ENCODE measurements at regions not wholly inside any gene's neighbourhood (a gene's known extent, or its start where the extent isn't known, plus 50 kb on each side); places are given as distances from the start of the nearest gene placed in this dataset.

GRCh38 chr3:194984066-194984465 lies 286.9 kb downstream of the XXYLT1 start:
- TF ChIP-seq RFX5 (IDR thresholded peaks at IDR 0.05; ENCODE audit: low read depth, low read length) (no peak), FOS (IDR thresholded peaks at IDR 0.05; ENCODE audit: low read depth, low read length) (no peak), MXI1 (IDR thresholded peaks at IDR 0.05; ENCODE audit: borderline replicate concordance, low read depth, low read length) (no peak), CEBPB (IDR thresholded peaks at IDR 0.05; ENCODE audit: low read depth, low read length) (no peak), POLR2A (IDR thresholded peaks at IDR 0.05; ENCODE audit: low read depth, low read length) (no peak), RAD21 (IDR thresholded peaks at IDR 0.05; ENCODE audit: low read length) (no peak), RCOR1 (IDR thresholded peaks at IDR 0.05; ENCODE audit: insufficient replicate concordance, low read length) (no peak), BHLHE40 (IDR thresholded peaks at IDR 0.05; ENCODE audit: low read depth, low read length) (no peak), NFE2L2 (IDR thresholded peaks at IDR 0.05; ENCODE audit: low read depth, low read length) (no peak)
- TF ChIP-seq, protein P1, sequence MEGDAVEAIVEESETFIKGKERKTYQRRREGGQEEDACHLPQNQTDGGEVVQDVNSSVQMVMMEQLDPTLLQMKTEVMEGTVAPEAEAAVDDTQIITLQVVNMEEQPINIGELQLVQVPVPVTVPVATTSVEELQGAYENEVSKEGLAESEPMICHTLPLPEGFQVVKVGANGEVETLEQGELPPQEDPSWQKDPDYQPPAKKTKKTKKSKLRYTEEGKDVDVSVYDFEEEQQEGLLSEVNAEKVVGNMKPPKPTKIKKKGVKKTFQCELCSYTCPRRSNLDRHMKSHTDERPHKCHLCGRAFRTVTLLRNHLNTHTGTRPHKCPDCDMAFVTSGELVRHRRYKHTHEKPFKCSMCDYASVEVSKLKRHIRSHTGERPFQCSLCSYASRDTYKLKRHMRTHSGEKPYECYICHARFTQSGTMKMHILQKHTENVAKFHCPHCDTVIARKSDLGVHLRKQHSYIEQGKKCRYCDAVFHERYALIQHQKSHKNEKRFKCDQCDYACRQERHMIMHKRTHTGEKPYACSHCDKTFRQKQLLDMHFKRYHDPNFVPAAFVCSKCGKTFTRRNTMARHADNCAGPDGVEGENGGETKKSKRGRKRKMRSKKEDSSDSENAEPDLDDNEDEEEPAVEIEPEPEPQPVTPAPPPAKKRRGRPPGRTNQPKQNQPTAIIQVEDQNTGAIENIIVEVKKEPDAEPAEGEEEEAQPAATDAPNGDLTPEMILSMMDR (conservative IDR thresholded peaks at IDR 0.05; ENCODE audit: low read depth, low read length): no peak
- TF ChIP-seq, protein P2, sequence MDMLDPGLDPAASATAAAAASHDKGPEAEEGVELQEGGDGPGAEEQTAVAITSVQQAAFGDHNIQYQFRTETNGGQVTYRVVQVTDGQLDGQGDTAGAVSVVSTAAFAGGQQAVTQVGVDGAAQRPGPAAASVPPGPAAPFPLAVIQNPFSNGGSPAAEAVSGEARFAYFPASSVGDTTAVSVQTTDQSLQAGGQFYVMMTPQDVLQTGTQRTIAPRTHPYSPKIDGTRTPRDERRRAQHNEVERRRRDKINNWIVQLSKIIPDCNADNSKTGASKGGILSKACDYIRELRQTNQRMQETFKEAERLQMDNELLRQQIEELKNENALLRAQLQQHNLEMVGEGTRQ (IDR thresholded peaks at IDR 0.05; ENCODE audit: low read depth, low read length): no peak

Measured in IMR-90 (cell line).